DOHH2 (cell line): ENCODE measurements at regions not wholly inside any gene's neighbourhood (a gene's known extent, or its start where the extent isn't known, plus 50 kb on each side); places are given as distances from the start of the nearest gene placed in this dataset.

Experiments
- H3F3A ChIP-seq: fragments of 200-600 bp; sonication (generic), shearing (Covaris generic); 2 replicates; pipeline ENCODE4 v1.6.0; 2016; ENCODE audit warnings: antibody characterized with exemption, mild to moderate bottlenecking; ENCODE audit not compliant: control insufficient read depth, insufficient read depth
- H3K27ac ChIP-seq: fragments of 200-600 bp; sonication (generic); 2 replicates; pipeline ENCODE4 v1.5.1; 2014; ENCODE audit warnings: low read depth, mild to moderate bottlenecking, low read length, moderate library complexity
- H3K27me3 ChIP-seq: fragments of 200-600 bp; sonication (generic); 2 replicates; pipeline ENCODE4 v1.6.1; 2014; ENCODE audit warnings: mild to moderate bottlenecking, low read length, mixed read lengths; ENCODE audit not compliant: control insufficient read depth
- H3K36me3 ChIP-seq: fragments of 200-600 bp; sonication (generic); 2 replicates; pipeline ENCODE4 v1.6.1; 2014; ENCODE audit warnings: mild to moderate bottlenecking, low read length, moderate library complexity, mixed read lengths; ENCODE audit not compliant: control insufficient read depth
- H3K4me1 ChIP-seq: fragments of 200-600 bp; sonication (generic); 2 replicates; pipeline ENCODE4 v1.6.1; 2014; ENCODE audit warnings: mild to moderate bottlenecking, low read length, mixed read lengths; ENCODE audit not compliant: control insufficient read depth
- H3K4me2 ChIP-seq: fragments of 200-600 bp; sonication (generic); 2 replicates; pipeline ENCODE4 v1.6.0; 2014; ENCODE audit warnings: mild to moderate bottlenecking, low read length, moderate library complexity
- H3K4me3 ChIP-seq: fragments of 200-600 bp; sonication (generic); 2 replicates; pipeline ENCODE4 v1.5.1; 2014; ENCODE audit warnings: mild to moderate bottlenecking, low read length, mixed read lengths
- H3K79me2 ChIP-seq: fragments of 200-600 bp; sonication (generic); 2 replicates; pipeline ENCODE4 v1.6.1; 2014; ENCODE audit warnings: mild to moderate bottlenecking, low read length, mixed read lengths; ENCODE audit not compliant: control insufficient read depth
- H3K9me2 ChIP-seq: fragments of 200-600 bp; sonication (generic); replicated peaks from 2 replicates; pipeline ENCODE4 v1.6.1; 2014; ENCODE audit warnings: mild to moderate bottlenecking, low read length, mixed read lengths; ENCODE audit not compliant: control insufficient read depth
- H3K9me3 ChIP-seq: fragments of 200-600 bp; sonication (generic); 2 replicates; pipeline ENCODE4 v1.6.1; 2014; ENCODE audit warnings: antibody characterized with exemption, low read length, mixed read lengths; ENCODE audit not compliant: control insufficient read depth, insufficient read depth
- H4K20me1 ChIP-seq: fragments of 200-600 bp; sonication (generic); 2 replicates; pipeline ENCODE4 v1.6.0; 2014; ENCODE audit warnings: low read depth, mild to moderate bottlenecking, antibody characterized with exemption, low read length, moderate library complexity; ENCODE audit not compliant: control insufficient read depth, insufficient read depth
- CTCF ChIP-seq: fragments of 200-600 bp; sonication (generic); IDR thresholded peaks from one replicate; pipeline ENCODE4 v1.5.1; 2014; ENCODE audit warnings: antibody characterized with exemption, mild to moderate bottlenecking, low read depth, low read length; ENCODE audit not compliant: poor library complexity, severe bottlenecking
- EZH2phosphoT487 ChIP-seq: fragments of 200-600 bp; sonication (generic); IDR thresholded peaks from 2 replicates; pipeline ENCODE4 v1.6.1; 2017; ENCODE audit warnings: borderline replicate concordance, mild to moderate bottlenecking, antibody characterized with exemption, low read length, moderate library complexity, mixed read lengths

DNA sequence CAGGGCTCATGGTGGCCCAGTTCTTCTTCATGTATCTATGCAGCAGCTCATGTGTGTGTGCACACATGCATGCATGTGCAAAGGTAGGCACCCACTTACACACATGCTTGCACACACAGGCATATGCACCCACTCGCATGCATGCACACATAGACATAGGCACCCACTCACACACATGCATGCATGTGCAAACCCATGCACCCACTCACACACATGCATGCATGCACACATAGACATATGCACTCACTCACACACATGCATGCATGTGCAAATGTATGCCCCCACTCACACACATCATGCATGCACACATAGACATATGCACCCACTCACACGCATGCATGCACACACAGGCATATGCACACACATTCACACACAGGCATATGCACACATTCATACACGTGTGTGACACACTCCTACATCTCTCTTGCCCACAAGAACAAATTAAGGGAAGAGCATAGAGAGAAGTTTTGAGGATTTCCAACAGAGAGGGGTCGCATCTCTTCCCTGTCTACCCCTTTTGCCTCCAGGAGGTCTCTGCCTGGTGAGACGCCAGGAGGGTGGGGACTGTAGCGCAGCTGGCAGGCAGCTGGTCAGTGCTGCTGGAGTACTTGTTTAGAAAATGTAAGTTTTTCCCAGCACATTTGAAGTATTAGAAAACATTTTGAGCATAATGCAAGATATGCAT lies 63.9 kb upstream of the ARHGEF7 start:
- Histone ChIP-seq H3K27me3 (peaks cover 3% of the 10 kb centered on the region; the same call in 1 of the 2 replicates), H3K27ac (no peak overlapping the region), H3F3A (no peaks in the 10 kb centered on the region), H3K9me3 (no peaks in the 10 kb centered on the region), H3K4me1 (no peaks in the 10 kb centered on the region), H3K9me2 (no peaks in the 10 kb centered on the region), H3K79me2 (no peaks in the 10 kb centered on the region), H3K4me3 (no peak overlapping the region), H3K36me3 (no peaks in the 10 kb centered on the region), H3K4me2 (no peak overlapping the region), H4K20me1 (no peaks in the 10 kb centered on the region)
- TF ChIP-seq EZH2phosphoT487, result no peak
- no peak for TF ChIP-seq CTCF

DNA sequence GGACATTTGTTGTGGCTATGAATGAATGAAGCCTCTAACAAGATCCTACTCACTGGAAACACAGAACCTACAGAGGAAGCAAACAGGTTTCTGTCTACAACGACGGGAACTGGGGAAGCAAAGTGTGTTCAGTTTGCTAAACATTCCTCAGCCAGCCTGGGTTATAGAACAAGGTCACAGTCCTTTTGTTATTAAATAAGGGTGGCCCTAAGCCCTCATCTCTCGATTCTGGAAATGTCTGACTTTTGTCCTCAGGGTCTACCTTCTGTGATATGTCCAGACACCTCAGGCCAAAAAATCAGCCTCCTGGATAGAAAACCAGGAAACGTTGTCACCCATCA lies 64.6 kb upstream of the ARHGEF7 start:
- H3K4me2 ChIP-seq, result no peak overlapping the region
- no peaks in the 10 kb centered on the region for H3K36me3 ChIP-seq

GRCh38 chr13:111049791-111050538 lies 65.1 kb upstream of the ARHGEF7 start:
- TF ChIP-seq EZH2phosphoT487, result no peak
- peak; percentile 51 for TF ChIP-seq CTCF
- no peak overlapping the region for H3K4me2 ChIP-seq
- no peaks in the 10 kb centered on the region for H3K9me2 ChIP-seq
- no peaks in the 10 kb centered on the region for H3K4me1 ChIP-seq
- H3K36me3 ChIP-seq, result no peaks in the 10 kb centered on the region
- no peaks in the 10 kb centered on the region for H3K27me3 ChIP-seq
- no peak overlapping the region for H3K27ac ChIP-seq
- no peaks in the 10 kb centered on the region for H3K9me3 ChIP-seq
- no peaks in the 10 kb centered on the region for H3F3A ChIP-seq
- H3K4me3 ChIP-seq, result no peak overlapping the region
- no peaks in the 10 kb centered on the region for H4K20me1 ChIP-seq
- no peaks in the 10 kb centered on the region for H3K79me2 ChIP-seq

More for the DNA sequence above, 64.6 kb upstream of the ARHGEF7 start:
- no peaks in the 10 kb centered on the region for H3K4me1 ChIP-seq
- H3K27me3 ChIP-seq, result peaks cover 3% of the 10 kb centered on the region; the same call in 1 of the 2 replicates
- H3K9me2 ChIP-seq, result no peaks in the 10 kb centered on the region
- TF ChIP-seq EZH2phosphoT487, result no peak
- no peak overlapping the region for H3K4me3 ChIP-seq
- H3F3A ChIP-seq, result no peaks in the 10 kb centered on the region
- no peaks in the 10 kb centered on the region for H4K20me1 ChIP-seq
- H3K9me3 ChIP-seq, result no peaks in the 10 kb centered on the region
- H3K27ac ChIP-seq, result no peak overlapping the region
- H3K79me2 ChIP-seq, result no peaks in the 10 kb centered on the region

- TF ChIP-seq EZH2phosphoT487 (no peak), CTCF (no peak)
- no peaks in the 10 kb centered on the region for H3K9me2 ChIP-seq
- H3K36me3 ChIP-seq, result no peaks in the 10 kb centered on the region
- no peaks in the 10 kb centered on the region for H3F3A ChIP-seq
- no peaks in the 10 kb centered on the region for H4K20me1 ChIP-seq
- no peaks in the 10 kb centered on the region for H3K4me1 ChIP-seq
- H3K9me3 ChIP-seq, result no peaks in the 10 kb centered on the region
- no peaks in the 10 kb centered on the region for H3K27me3 ChIP-seq
- no peak overlapping the region for H3K4me3 ChIP-seq
- no peak overlapping the region for H3K4me2 ChIP-seq
- no peaks in the 10 kb centered on the region for H3K79me2 ChIP-seq
- no peak overlapping the region for H3K27ac ChIP-seq
Measured at GRCh38 chr13:111048387-111048786, 66.7 kb upstream of the ARHGEF7 start.
